Activated CD4-positive, alpha-beta T cell treated with anti-CD3 and anti-CD28 coated beads for 24 hours (primary cell): ENCODE measurements at regions not wholly inside any gene's neighbourhood (a gene's known extent, or its start where the extent isn't known, plus 50 kb on each side); places are given as distances from the start of the nearest gene placed in this dataset.
"Not testable (repeated sequence)": the region's sequence is repeated elsewhere in the genome, so short reads cannot be mapped to it uniquely, and the experiment has no call there.

Experiments
- DNase-seq, 2 donors: peaks; one replicate each; pipeline ENCODE4 v3.0.0-alpha.2; 2020; ENCODE audit warnings: low read depth in 2 of 2

- DNase-seq, result no peak
Observed at GRCh38 chr3:87895983-87896382, 162.8 kb downstream of the CGGBP1 start.

DNA sequence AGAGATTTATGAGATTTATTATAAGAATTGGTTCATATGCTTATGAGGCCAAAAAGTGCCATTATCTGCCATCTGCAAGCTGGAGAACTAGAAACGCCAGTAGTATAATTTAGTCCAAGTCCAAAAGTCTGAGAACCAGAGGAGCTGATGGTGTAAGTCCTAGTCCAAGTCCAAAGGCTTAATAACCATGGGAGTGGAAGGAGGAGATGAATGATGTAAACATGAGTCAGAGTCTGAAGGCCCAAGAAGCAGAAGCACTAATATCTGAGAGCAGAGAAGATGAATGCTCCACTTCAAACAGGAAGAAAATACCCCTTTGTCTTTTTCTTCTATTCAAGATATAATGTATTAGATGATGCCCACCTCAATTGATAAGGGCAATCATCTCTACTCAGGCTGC lies 185.7 kb downstream of the CGGBP1 start:
- no peak for DNase-seq

- no peak for DNase-seq
Observed at GRCh38 chr3:87867001-87867400, 191.8 kb downstream of the CGGBP1 start.

DNA sequence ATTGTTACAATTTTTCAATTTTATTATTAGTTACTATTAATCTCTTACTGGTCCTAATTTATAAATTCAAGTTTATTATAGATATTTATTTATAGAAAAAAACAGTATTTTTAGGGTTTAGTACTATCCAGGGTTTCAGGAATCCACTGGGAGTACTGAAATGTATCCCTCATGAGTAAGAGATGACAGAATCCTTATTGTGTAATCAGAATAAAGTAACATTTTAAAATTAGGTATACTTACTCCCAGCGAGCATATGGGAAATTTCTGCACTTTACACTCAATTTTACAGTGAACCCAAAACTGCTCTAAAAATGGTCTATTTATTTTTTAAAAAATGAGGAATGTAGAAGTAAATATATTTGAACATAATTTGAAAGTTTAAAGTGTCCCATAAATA lies 202.7 kb downstream of the CGGBP1 start:
- DNase-seq, result no peak

DNA sequence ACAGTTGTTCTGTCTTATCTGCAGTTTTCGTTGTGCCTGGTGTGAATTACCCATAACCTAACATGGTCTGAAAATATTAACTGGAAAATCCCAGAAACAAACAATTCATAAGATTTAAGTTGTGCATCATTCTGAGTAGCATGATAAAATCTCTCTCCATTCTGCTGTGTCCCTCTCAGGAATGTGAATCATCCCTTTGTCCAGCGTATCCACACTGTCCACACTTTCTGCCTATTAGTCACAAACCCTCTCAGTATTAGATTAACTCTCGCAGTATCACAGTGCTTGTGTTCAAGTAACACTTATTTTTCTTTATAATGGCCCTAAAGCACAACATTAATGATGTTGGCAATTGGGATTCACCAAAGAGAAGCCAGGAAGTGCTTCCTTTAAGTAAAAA lies 203.2 kb downstream of the CGGBP1 start:
- no peak for DNase-seq

- DNase-seq, result no peak
Observed at GRCh38 chr3:87855211-87855610, 203.6 kb downstream of the CGGBP1 start.

DNA sequence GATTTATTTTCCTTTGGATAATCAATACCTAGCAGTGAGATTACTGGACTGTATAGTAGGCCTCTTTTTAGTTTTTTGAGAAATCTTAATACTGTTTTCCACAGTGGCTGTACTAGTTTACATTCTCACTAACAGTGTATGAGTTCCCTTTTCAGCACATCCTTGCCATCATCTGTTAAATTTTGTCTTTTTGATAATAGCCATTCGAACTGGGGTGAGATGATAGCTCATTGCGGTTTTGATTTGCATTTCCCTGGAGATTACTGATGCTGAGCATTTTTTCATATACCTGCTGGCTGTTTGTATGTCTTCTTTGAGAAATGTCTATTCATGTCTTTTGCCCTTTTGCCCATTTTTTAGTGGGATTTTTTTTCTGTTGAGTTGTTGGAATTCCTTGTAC lies 210.8 kb downstream of the CGGBP1 start:
- DNase-seq, result no peak

GRCh38 chr3:87837076-87837475 lies 221.7 kb downstream of the CGGBP1 start:
- no peak for DNase-seq

GRCh38 chr3:87836026-87836425 lies 222.8 kb downstream of the CGGBP1 start:
- DNase-seq, result no peak

DNA sequence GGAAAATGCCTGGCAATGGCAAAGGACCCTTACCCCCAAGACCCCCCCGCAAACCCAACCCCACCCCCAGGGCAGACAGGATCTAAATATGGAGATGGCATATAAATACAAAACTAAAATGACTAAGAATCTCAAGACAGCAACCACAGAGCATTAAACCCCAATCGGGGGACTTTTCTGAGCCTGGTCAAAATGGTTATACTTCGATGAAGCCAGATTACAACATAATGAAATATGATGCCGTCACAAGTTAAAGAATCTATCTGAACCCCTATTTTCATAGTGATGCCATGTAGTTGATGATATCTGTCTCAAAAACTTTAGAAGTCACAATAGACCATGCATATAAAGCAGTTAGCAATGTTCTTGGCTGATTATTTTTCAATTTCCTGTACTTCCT lies 223.6 kb downstream of the CGGBP1 start:
- no peak for DNase-seq

- DNase-seq, result no peak
Observed at GRCh38 chr3:87834327-87834726, 224.5 kb downstream of the CGGBP1 start.

- no peak for DNase-seq
Observed at GRCh38 chr3:87833039-87833377, 225.8 kb downstream of the CGGBP1 start.

GRCh38 chr3:87828046-87828445 lies 230.8 kb downstream of the CGGBP1 start:
- no peak for DNase-seq

GRCh38 chr3:87822563-87822962 lies 236.2 kb downstream of the CGGBP1 start:
- DNase-seq, result no peak

DNA sequence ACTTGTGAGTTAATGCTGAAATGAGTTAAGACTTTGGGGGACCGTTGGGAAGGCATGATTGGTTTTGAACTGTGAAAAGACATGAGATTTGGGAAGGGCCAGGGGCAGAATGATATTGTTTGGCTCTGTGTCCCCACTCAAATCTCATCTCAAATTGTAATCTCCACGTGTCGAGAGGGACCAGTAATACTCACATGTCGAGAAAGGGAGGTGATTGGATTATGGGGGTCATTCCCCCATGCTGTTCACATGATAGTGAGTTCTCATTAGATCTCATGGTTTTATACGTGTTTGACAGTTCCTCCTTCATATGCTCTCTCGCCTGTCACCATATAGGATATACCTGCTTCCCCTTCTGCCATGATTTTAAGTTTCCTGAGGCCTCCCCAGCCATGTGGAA lies 245.3 kb downstream of the CGGBP1 start:
- not testable (repeated sequence) for DNase-seq

GRCh38 chr3:87811953-87812352 lies 246.9 kb downstream of the CGGBP1 start:
- no peak for DNase-seq

DNA sequence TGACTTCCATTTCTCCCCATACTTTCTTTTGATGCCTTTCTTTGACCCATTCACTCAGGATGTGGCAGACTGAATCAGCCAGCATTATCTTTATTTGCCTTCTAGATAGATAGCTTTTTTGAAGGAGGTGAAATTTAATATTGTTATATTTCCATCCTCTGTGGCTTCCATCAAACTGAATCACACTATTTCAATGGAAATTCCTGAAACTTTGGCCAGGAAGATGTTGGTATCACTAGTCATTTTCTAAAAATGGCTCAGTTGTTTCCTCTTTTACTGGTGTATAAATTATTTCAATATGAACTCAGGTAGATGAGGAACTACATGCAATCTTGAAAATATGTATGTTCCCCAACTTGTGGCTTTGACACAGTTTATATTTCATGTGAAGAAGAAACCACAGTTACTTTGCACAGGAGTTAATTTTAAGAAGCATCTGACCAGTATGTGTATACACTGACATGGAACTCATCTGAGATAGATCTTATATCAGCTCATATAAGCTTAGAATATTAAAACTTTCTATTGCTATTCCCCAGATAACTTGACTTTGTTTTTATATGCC lies 248.3 kb downstream of the CGGBP1 start:
- DNase-seq, result no peak

- DNase-seq, result no peak
Observed at GRCh38 chr3:87805670-87806069, 253.1 kb downstream of the CGGBP1 start.

DNA sequence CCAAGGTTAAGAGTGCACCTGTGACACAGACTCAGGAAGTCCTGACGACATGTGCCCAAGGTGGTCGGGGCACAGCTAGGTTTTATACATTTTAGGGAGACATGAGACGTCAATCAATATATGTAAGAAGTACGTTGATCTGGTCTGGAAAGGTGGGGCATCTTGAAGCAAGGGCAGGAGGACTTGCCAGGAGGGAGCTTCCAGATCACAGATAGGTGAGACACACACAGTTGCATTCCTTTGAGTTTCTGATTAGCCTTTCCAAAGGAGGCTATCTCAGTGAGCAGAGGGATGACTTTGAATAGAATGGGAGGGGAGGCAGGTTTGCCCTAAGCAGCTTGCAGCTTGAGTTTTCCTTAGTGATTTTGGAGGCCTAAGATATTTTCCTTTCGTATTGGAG lies 257.4 kb downstream of the CGGBP1 start:
- DNase-seq, result no peak

GRCh38 chr3:87800516-87800915 lies 258.3 kb downstream of the CGGBP1 start:
- no peak for DNase-seq

DNA sequence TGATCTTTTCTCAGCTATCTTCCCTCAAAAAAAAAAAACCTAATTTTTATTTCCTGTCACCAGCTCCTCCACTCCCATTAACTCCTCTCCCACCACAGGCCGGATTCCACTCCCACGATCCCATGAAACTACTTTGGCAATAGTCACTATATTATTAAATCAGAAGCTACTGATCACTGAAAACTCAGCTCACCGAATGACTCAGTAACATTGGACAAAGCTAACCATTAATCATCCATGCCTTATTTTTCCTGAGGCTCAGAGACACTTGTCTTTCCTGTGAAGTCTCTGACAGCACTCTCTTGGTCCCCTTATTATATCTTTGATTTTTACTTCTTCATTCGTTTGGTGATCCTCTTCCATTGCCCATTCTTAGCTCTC lies 260.2 kb downstream of the CGGBP1 start:
- DNase-seq, result no peak

DNA sequence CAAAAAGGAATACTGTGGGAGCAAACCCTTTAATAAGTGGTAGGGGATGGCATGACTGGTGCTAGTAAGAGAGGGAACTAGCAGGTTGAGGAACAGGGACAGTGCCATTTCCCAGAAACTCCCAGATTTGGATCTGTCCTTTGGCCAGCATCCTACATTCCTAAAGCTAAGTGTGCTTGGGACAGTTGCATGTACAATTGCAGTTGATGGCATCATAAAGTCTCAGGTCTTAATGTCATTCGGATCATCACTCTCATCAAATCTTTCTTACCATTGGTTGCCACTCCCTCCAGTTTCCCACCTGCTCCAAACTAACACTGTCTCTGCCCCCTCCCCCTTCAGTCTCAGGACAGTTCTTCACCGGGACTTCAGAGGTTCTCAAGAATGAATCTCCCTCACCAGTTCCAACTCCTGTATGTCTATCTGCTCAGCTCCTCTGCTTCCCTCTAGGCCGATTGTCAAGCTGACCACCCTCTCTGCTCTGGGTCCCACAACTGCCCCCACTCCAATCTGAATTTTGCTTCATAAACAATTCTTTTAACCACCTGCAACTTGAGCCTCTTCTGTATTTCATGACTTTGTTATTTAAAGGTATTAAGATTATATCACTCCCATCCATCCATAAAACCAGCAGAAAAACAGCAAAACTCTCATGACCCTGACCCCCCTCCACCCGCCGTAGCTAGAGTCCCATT lies 260.8 kb downstream of the CGGBP1 start:
- DNase-seq, result no peak

GRCh38 chr3:87796843-87797185 lies 262.0 kb downstream of the CGGBP1 start:
- no peak for DNase-seq

DNA sequence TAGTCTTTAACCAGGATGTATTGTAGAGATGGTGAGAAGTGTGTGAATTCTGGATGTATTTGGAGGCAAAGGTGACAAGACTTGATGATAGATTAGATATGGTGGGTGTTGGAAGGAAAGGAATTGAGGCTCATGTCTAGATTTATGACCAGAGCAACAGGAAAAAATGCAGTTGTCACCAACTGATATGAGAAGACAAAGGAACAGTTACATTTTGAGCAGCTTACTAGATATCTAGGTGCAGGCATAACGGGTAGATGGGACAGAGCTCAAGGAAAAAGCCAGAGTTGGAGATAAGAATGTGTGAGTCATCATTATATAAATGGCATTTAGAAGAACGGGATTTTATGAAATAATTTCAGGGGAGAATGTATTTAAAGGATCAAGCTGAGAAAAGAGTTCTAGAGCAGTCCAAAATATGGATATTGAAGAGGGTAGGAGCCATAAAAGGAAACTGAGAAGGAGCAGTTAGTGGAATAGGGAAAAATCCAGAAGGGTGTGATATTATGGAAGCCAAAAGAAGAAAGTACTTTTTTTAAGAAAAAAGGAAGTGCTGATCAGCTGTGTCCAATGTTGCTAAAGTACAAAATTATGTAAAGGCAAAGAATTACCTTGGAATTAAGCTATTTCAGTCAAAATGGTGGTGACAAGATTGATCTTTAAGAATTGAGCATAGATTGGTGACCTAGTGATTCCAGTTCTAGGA lies 262.5 kb downstream of the CGGBP1 start:
- DNase-seq, result no peak
